ENCODE measurements at regions not wholly inside any gene's neighbourhood (a gene's known extent, or its start where the extent isn't known, plus 50 kb on each side); places are given as distances from the start of the nearest gene placed in this dataset.
"Not testable (repeated sequence)": the region's sequence is repeated elsewhere in the genome, so short reads cannot be mapped to it uniquely, and the experiment has no call there.

DNA sequence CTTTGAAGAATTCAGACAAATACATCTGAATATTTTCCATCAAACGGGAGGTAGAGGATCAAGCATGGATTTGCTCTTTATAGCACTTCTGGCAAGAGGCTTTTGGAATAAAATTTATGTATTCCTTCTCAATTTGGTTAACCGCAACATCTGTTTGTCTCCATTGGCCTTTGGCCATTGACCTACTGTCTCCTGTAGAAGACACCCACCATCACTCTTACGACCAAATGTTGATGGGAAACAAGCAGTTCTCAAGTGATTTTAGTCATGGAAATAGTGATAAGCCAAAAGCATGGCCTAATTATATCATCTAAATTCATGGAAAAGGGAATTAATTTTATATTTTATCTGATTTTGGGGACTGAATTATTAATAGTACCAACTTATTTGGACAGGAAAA is 591.9 kb downstream of the CD109 start:
- DNase-seq (ENCODE audit: low spot score), result no peak

DNA sequence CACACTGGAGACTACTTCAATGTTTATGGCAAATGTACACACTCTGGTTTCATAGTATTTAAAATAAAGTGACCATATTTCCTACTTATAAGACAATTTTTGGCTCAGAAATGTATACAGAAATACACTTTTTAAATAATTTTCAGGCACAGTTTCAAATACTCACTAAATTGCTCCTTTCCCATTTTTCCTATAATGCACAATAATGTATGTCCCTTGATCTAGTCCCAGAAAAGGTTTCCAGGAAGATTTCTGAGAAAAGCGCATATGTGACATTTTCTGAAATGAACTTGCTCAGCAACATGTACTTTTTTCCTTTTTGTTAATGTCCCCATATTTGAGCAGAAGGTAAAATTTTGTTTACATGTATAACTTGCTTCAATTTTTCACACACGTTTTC is 591.4 kb downstream of the CD109 start:
- DNase-seq (ENCODE audit: low spot score), result no peak

DNA sequence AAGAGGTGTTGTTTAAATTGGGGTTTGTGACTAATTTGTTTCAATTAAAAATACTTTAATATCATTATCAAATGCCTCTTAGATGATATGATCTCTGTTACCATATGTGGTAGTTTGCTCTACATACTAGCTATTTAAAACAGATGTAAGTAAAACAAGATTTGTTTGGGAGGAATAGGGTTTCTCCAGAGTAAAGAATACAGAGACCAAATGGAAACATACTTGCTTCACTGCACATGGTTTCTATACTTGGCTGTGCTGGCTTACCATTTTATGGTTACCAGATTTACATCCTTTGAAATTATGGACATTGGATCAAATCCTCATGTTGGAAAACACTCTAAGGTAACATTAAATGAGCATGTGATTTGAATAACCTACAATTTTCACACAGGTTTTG is 588.3 kb downstream of the CD109 start:
- DNase-seq (ENCODE audit: low spot score), result no peak

DNA sequence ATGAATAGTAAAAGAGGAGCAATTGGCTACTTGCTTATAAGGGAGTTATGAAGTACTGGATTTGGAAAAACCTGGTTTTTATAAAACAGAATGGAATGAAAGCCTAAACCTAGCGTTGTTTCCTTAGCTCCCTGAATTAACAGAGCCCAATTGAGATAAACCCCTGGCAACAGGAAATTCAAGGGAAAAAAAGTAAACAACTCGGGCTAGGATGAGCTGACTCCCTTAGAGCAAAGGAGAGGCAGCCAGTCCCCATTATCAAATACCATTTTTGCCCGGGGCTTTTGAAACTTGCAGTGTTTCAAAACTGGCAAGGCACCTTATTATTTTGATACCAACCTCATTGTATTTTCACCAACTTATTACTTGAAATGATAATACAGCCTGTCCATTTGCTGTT is 587.5 kb downstream of the CD109 start:
- DNase-seq (ENCODE audit: low spot score), result no peak

DNA sequence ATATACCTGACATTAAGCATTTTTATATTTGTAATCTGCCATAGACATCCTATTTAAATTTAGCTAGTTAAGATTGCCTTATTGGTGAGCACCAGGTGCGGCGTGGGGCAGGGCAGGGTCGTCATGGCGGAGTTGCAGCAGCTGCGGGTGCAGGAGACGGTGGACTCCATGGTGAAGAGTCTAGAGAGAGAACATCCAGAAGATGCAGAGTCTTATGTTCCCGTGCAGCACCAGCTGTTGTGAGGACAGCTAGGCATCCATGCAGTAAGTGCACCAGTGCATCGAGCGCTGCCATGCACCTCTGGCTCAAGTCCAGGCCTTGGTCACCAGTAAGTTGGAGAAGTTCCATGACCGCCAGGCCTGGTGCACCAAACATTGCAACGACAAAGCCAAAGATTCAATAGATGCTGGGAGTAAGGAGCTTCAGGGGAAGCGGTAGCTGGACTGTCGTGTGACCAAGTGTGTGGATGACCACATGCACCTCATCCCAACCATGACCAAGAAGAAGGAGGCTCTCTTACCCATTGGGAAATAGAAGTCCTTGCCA is 586.2 kb downstream of the CD109 start:
- DNase-seq (ENCODE audit: low spot score), result no peak

DNA sequence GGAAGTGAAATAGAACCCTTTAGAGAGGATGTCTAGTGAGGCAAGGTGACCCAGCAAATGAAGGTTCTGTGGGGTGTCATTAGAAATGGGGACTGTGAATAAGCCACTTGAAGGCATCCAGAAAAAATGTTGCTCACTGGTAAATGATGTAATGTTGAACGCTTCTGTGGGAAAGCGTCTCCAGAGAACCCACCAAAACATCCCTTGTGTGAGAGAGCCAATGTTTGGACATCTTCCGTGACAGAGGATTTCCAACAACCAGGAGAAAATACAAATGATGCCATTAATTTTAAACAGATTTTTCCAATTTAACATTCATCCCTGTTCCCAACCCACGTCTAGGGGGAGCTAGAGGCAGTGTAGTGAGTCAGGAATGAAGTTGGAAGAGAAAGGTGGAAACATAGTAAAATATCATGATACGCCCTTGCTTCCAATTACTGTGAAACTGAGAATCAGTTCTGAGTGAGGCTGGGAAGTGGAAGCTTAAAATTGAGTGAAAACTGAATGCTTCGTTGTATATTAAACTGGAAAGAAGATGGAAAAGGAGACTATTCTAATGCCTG is 584.2 kb downstream of the CD109 start:
- DNase-seq (ENCODE audit: low spot score), result no peak

DNA sequence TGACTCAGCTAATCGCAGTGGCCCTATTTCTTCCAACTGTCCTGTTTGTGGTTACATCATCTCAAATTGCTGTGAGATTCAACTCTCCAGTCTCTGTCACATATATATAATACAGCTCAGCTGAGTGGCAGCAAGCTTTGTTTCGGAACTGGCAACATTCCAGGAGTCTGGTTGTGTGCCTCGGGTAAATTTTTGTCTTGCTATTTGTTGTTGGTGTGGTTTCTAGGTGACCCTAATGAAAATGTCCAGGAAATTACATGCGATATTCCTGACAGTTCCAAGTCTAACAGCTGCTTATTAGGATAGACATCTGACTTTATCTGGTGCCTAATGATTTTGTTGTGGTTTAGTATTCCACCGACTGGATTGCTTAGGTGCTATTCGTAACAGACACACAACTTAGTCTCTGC is 581.8 kb downstream of the CD109 start:
- DNase-seq (ENCODE audit: low spot score), result no peak

DNA sequence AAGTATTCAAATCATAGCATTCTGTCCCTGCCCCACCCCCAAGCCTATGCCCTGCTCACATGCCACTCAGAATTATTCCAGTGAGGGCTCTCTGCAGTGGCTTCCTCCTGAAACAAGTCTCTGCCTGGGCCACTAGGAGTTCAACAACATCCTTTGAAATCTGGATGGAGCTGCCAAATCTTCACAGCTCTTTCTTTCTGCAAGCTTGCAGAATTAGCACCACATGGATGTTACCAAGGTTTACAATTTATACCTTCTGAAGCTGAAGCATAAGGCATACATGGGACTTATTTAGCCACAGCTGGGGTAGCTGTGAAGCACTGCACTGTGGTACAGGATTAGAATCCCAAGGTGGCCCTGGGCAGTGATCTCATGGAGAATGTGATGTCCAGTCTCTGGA is 577.5 kb downstream of the CD109 start:
- DNase-seq (ENCODE audit: low spot score), result no peak

DNA sequence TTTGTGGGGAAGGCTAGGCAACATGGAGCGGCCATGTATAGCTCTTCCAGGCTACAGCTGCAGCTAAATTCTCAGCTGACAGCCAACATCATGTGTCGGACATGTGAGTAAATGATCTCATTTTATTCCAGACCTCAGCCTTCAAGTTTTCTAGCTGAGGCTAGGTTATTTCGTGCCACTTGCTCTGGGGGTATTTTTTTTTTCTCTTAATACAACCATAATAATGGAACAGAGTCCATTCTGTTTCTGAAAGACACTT is 573.5 kb downstream of the CD109 start:
- DNase-seq (ENCODE audit: low spot score), result no peak

DNA sequence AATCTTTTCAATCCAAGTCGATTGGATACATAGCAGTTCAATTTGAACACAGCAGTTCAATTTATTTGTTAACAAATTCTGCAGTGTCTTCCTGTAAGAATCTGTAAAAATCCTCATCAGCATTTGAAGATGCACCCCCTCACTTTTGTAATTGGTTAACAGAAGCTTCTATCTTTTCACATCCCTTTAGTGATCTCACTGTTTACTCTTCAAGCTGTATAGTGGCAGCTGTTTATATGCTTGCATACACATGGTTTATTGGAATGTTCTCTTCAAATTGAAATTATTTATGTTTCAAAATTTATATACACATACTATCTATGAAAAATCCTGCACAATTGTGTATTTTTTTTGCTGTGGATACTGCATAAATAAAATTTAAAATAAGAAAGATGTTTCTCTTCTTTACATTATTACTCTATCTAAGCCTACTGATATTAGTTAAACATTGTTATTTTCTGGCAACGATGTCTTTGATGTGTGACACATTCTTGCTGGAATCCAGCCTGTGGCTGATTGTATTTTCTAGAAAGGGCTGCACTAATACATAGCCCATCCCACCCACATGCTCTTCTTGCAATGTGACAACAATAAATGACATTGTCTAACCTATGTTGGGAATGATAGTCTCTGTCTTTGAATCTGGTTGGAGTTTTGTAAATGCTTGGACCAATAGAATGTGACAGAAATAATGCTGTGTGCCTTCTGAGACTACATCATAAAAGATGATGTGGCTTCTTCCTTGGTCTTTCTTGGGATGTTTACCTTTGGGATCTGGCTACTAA is 573.0 kb downstream of the CD109 start:
- no peak for DNase-seq (ENCODE audit: low spot score)

DNA sequence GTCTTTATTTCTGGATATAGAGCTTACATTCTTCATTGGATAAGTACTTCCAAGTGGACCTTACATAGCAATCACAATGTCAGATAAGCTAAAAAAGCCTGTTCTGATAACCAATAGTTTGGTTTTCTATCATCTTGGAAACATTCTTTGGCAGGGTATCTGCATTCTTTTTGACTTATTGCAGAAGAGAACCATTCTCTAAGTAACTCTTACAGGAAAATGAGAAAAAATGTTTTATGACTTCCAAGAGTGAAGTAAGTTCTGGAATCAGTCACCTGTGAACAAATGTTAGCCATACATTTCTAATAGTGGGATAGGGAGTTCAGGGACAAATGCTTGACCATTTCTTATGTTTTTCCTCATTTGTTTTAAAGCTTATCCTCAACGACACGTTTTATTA is 564.0 kb downstream of the CD109 start:
- no peak for DNase-seq (ENCODE audit: low spot score)

DNA sequence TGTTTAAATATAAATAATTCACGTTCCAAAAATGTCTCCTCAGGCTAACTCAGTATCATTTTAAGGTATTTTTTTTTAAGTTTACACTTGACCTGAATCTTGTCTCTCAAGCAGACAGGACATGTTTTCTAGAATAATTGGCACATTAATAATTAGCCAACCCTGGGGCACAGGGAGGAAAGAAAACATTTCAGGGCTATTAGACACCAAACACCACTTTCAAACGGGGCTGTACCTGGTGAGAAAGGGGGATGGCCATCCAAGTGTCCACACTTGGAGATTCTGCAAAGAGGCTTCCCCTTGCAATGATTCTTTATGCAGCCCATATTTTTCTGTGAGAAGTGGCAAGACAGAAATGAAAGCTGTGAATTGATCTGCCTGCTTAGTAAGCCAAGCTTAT is 560.8 kb downstream of the CD109 start:
- no peak for DNase-seq (ENCODE audit: low spot score)

DNA sequence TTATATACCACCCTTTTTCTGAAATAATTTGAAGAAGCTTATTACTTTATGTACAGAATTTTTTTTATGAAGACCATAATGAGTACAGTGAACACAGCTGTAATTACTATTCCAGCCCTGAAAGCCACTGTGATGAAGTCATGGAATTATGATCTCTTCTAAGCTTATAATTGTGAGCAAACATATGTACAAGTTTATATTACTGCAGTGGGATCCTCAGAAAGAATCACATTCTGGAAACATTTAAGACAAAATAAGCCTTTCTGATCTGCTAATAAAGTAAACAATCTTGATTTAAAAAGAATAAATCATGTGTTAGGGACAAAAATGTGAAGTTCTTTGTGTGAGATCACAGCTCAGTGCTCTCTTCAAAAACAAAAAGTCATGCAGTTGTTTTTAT is 560.4 kb downstream of the CD109 start:
- no peak for DNase-seq (ENCODE audit: low spot score)

DNA sequence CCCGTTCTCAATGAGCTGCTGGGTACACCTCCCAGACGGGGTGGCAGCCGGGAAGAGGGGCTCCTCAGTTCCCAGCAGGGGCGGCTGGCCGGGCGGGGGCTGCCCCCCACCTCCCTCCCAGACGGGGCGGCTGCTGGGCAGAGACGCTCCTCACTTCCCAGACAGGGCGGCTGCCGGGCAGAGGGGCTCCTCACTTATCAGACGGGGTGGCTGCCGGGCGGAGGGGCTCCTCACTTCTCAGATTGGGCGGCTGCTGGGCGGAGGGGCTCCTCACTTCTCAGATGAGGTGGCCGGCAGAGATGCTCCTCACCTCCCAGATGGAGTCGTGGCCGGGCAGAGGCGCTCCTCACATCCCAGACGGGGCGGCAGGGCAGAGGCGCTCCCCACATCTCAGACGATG is 559.0 kb downstream of the CD109 start:
- DNase-seq (ENCODE audit: low spot score), result not testable (repeated sequence)

DNA sequence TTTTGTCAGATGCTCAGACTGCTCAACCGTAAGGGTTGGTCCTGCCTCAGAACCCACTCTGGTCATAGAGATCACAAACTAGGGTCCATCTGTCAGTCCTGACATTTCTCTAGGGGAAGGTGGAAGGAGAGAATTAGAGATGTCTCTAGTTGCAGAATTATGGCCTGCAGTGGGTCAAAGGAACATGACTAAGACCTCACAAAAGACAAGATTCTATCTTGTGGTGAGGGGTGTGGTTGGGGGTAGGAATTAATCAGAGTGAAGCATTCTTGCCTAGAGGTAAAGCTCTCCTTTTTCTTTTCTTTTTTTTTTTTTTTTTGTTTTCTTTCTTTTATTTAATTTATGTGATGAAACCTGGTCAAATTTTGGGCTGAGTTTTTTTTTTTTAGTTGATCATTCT is 558.1 kb downstream of the CD109 start:
- DNase-seq (ENCODE audit: low spot score), result not testable (repeated sequence)

DNA sequence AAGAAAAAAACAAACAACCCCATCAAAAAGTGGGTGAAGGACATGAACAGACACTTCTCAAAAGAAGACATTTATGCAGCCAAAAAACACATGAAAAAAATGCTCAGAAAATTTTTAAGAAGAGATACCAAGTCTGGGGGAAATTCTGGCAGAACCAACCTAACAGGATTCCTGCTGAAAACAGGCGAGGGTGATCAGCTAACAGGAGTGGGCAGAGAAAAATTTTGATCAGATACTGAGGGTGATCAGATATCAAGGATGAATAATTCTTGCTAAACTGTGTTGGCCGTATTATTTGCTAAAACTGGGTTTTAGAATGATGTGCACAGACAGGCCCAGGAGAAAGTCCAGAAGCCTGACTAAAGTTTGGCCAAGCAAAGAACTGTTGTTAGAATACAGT is 557.3 kb downstream of the CD109 start:
- no peak for DNase-seq (ENCODE audit: low spot score)

DNA sequence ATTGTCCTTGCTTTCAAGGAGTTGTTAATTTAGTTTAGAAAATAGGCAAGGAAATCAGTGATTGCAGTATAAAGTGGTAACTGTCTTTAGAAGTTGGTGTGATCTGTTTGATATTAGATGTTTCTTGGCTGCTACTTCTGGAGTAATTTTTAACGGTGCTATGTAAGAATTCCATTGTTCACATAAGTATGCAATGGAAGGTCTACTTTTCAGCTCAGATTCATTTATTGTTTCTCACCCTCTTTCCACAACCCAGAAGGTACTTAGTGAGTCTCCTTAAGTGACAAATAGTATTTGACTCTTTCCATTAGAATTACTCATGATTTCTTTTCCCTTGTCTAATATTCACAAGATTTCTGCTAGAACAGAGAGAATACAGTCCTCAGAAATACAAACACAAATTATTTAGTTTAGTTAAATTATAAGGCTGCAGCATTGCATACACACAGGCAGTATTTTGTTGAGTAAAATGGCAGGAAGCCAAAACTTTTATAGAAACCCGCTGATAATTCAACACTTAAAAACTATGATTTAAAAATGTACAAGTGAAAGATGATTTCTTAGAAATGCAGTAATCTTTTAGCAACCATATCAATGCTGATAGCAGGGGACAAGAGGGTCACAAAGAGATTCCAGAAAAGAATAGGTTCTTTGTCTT is 554.3 kb downstream of the CD109 start:
- no peak for DNase-seq (ENCODE audit: low spot score)

DNA sequence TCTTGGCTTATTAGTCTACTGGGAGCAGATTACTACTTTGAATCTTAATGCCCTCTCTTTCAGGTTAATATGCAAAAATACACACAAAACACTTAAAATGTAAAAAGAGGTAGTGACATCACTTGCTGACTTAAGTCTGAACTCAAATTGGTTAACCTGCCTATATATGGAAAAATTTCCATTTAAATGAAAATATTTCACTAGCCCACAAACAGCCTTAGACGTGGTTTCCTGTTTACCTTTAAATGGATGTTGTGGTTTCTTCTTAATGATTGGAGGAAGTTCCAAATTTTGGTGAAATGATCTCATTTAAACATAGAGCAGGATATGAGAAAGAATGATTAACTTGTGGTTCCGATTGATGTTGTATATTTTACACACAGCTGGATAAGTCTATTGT is 553.7 kb downstream of the CD109 start:
- DNase-seq (ENCODE audit: low spot score), result peak; percentile 26

DNA sequence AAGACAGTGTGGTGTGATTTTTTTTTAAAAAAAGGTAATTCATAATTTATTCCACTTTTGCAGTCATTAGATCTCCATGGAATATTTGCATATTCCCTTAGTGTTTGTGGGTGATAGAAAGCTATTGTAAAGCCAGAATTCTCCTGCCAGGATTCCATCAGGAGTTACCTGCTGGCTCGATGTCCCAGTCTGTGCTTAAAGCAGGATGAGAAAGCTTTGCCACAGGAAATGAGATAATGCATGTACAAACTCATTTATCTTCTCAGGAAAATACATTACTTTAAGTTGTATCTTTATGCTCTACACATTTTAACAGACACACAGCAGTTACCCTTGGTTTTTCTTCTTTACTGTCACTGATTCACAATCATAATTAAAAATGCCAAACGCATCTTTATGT is 553.0 kb downstream of the CD109 start:
- no peak for DNase-seq (ENCODE audit: low spot score)

DNA sequence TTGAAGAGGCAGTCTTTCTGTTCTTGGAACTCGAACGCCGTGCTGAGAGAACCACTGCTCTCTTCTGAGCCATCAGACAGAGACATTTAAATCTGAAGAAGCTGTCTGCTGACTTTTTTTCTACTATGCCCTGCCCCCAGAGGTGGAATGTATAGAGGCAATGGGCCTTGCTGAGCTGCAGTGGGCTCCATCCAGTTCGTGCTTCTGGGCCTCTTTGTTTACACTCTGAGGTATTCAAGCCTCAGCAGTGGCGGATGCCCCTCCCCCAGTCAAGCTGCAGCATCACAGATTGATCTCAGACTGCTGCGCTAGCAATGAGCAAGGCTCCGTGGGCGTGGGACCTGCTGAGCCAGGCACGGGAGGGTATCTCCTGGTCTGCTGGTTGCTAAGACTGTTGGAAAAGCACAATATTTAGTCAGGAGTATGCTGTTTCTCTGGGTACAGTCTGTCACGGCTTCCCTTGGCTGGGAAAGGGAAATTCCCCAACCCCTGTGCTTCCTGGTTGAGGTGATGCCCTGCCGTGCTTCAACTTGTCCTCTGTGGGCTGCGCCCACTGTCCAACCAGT is 526.8 kb downstream of the CD109 start:
- no peak for DNase-seq (ENCODE audit: low spot score)

DNA sequence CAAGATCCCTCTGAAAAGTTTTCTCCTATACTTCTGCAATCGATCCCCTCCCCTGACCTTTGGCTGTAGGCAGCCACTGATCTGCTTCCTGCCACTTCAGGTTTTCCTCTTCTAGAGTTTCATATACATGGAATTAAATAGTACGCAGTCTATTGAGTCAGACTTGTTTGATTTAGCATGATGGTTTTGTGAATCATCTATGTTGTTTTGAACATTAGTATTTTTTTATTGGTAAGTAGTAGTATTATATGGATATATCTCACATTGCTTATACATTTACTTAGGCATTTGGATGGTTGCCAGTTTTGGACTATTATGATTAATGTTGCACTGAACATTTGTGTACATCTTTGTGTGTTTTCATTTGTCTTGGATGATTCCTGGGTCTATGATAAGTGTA is 518.0 kb downstream of the CD109 start:
- no peak for DNase-seq (ENCODE audit: low spot score)

DNA sequence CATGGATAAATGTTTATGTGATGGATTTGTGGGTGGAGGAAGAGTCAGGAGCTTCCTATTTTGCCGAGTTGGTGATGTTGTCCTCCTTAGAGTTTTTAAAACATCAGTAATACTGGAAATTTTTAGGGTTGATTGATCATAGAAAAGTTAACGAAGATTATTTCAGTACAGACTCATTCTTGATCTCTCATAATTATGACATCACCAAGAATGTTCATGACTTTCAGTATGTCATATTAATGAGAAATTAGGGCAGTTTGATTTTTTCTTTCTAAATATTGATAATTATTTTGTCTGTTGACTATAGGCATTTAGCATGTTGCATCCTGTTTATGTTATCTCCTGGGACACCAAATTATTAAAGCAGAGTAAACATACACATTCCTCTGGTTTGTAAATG is 512.2 kb downstream of the CD109 start:
- DNase-seq (ENCODE audit: low spot score), result no peak

Measured in A172 (cell line).